Gastroesophageal sphincter (tissue), 3 donors: ENCODE measurements at regions not wholly inside any gene's neighbourhood (a gene's known extent, or its start where the extent isn't known, plus 50 kb on each side); places are given as distances from the start of the nearest gene placed in this dataset.
"Not testable (repeated sequence)": the region's sequence is repeated elsewhere in the genome, so short reads cannot be mapped to it uniquely, and the experiment has no call there.

Source experiments
- CTCF ChIP-seq, 4 experiments: fragments of 200-600 bp in 2 of 4; fragments of 450-650 bp in 2 of 4; sonication (generic) in 1 of 4; IDR thresholded peaks; one replicate each; pipeline ENCODE4 v1.5.1; 2017 to 2019; ENCODE audit warnings: antibody characterized with exemption in 4 of 4, mild to moderate bottlenecking in 2 of 4, moderate library complexity in 2 of 4
- POLR2A ChIP-seq, 2 donors: fragments of 450-650 bp; IDR thresholded peaks; one replicate each; pipeline ENCODE4 v1.6.1; 2017; ENCODE audit warnings: antibody characterized with exemption in 2 of 2, mild to moderate bottlenecking in 2 of 2, moderate library complexity in 1 of 2
- POLR2AphosphoS5 ChIP-seq: sonication (generic); formaldehyde crosslinking; IDR thresholded peaks from one replicate; pipeline ENCODE4 v1.6.1; 2017; ENCODE audit warnings: antibody characterized with exemption

DNA sequence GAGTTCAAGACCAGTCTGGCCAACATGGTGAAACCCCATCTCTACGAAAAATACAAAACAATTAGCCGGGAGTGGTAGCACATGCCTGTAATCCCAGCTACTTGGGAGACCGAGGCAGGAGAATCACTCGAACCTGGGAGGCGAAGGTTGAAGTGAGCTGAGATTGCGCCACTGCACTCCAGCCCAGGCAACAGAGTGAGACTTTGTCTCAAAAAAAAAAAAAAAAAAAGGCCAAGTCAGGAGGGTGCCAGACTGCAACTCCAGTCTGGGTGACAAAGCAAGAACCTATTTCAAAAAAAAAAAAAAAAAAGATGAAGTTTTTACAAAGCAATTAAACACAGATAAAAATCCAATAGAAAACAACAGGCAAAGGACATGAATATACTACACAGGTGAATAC lies 59.1 kb upstream of the NOTCH2NLA start:
- TF ChIP-seq CTCF (IDR thresholded peaks at IDR 0.05); POLR2A (IDR thresholded peaks at IDR 0.05); POLR2AphosphoS5: not testable (repeated sequence)
